C4-2B (cell line): ENCODE measurements at regions not wholly inside any gene's neighbourhood (a gene's known extent, or its start where the extent isn't known, plus 50 kb on each side); places are given as distances from the start of the nearest gene placed in this dataset.

Experiments used
- CTCF ChIP-seq: fragments of 450-650 bp; conservative IDR thresholded peaks from 2 replicates; pipeline ENCODE4 v1.5.1; 2017; ENCODE audit warnings: mild to moderate bottlenecking
- ZFX ChIP-seq: fragments of 450-650 bp; IDR thresholded peaks from 2 replicates; pipeline ENCODE4 v1.6.1; 2017

DNA sequence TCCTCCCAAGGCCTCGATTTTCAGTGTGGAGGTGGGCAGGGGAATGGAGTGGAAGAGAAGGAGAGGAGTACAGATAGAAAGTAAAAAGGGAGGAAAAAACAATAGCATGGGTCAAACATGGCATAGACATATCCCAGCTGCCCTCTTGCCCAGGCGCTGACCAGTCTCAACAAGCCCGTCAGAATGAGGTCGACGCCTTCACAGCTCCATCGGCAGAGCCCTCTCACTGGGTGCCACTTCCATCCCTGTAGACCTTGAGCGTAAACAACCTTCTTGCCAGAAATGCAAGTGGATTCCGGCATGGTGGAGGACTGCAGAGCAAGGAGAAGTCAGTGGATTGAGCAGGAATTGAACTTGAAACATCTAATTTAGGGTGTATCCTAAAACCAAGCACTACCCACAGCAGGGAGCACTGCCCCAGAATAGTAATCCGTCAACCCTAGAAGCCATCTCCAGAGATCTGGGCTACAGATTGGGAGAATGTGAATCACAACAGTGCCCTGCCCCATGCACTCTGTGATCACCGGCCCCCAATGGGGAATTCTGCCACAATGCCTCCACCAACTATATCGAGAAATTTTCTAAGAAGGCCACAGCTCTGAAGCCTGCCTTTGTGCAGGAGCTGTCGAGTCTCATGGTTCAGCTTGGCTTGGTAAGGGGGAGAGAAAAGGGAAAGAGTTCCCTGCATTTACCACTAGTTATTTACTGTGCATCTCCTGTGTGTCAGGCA lies 190.1 kb downstream of the UACA start:
- TF ChIP-seq CTCF (no peak), ZFX (no peak)
